PC-3 (cell line): ENCODE measurements at regions not wholly inside any gene's neighbourhood (a gene's known extent, or its start where the extent isn't known, plus 50 kb on each side); places are given as distances from the start of the nearest gene placed in this dataset.

Source experiments
- CTCF ChIP-seq: fragments of 300-600 bp; sonication (generic); conservative IDR thresholded peaks from 2 replicates; pipeline ENCODE4 v1.5.1; 2017; ENCODE audit warnings: antibody characterized with exemption, low read depth, mild to moderate bottlenecking, low read length
- EZH2 ChIP-seq: fragments of 300-600 bp; sonication (generic); IDR thresholded peaks from one replicate; pipeline ENCODE4 v1.6.1; 2017; ENCODE audit warnings: antibody characterized with exemption, mild to moderate bottlenecking, low read length; ENCODE audit not compliant: unreplicated experiment

GRCh38 chr6:80679992-80680391 is 573.5 kb downstream of the BCKDHB start:
- TF ChIP-seq CTCF (no peak), EZH2 (no peak)
